H1 (cell line): ENCODE measurements at regions not wholly inside any gene's neighbourhood (a gene's known extent, or its start where the extent isn't known, plus 50 kb on each side); places are given as distances from the start of the nearest gene placed in this dataset.

Experiments
- BRCA1 ChIP-seq: IDR thresholded peaks from 2 replicates; pipeline ENCODE4 v1.6.1; 2012; ENCODE audit warnings: low read depth, low read length, improper control_type of control experiment
- CBX8 ChIP-seq: fragments of 300-800, 300-1000 bp; sonication (generic); IDR thresholded peaks from 2 replicates; pipeline ENCODE4 v1.7.1; 2016; ENCODE audit warnings: low read depth, low read length, borderline replicate concordance
- CHD1 ChIP-seq: IDR thresholded peaks from 2 replicates; pipeline ENCODE4 v1.6.1; 2012; ENCODE audit warnings: low read depth, low read length, improper control_type of control experiment
- JUN ChIP-seq: IDR thresholded peaks from 2 replicates; pipeline ENCODE4 v1.6.1; 2011; ENCODE audit warnings: low read depth, mild to moderate bottlenecking, improper control_type of control experiment, low read length
- JUND ChIP-seq: IDR thresholded peaks from 2 replicates; pipeline ENCODE4 v1.6.1; 2011; ENCODE audit warnings: mild to moderate bottlenecking, improper control_type of control experiment, low read length
- KDM5A ChIP-seq: fragments of 200-600 bp; IDR thresholded peaks from 2 replicates; pipeline ENCODE4 v1.7.1; 2012; ENCODE audit warnings: mild to moderate bottlenecking, low read length, inconsistent platforms, mixed read lengths
- SP4 ChIP-seq: IDR thresholded peaks from 2 replicates; pipeline ENCODE4 v1.6.1; 2012; ENCODE audit warnings: low read length, inconsistent platforms
- TAF1 ChIP-seq: IDR thresholded peaks from 2 replicates; pipeline ENCODE4 v1.6.1; 2011; ENCODE audit warnings: mild to moderate bottlenecking, low read depth, low read length
- TF ChIP-seq, protein P1 (sequence below): fragments of 300-600 bp; sonication (generic); IDR thresholded peaks from 2 replicates; pipeline ENCODE4 v1.7.1; 2012; ENCODE audit warnings: low read length, moderate library complexity, mild to moderate bottlenecking, inconsistent platforms; ENCODE audit not compliant: insufficient replicate concordance
- TF ChIP-seq, protein P2 (sequence below): IDR thresholded peaks from 2 replicates; pipeline ENCODE4 v1.6.1; 2012; ENCODE audit warnings: inconsistent platforms
- TF ChIP-seq, protein P3 (sequence below): IDR thresholded peaks from 2 replicates; pipeline ENCODE4 v1.6.1; 2011; ENCODE audit warnings: low read length, improper control_type of control experiment

DNA sequence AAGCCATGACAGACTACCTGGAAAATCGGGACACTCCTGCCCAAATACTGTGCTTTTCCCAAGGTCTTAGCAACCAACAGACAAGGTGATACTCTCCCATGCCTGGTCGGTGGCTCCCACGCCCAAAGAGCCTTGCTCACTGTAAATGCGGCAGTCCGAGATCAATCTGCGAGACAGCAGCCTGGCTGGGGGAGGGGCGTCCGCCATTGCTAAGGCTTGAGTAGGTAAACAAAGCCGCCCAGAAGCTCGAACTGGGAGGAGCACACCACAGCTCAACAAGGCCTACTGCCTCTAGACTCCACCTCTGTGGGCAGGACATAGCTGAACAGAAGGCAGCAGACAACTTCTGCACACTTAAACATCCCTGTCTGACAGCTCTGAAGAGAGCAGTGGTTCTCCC lies 272.1 kb upstream of the CCNG1 start (continued):
- TF ChIP-seq, protein P1, sequence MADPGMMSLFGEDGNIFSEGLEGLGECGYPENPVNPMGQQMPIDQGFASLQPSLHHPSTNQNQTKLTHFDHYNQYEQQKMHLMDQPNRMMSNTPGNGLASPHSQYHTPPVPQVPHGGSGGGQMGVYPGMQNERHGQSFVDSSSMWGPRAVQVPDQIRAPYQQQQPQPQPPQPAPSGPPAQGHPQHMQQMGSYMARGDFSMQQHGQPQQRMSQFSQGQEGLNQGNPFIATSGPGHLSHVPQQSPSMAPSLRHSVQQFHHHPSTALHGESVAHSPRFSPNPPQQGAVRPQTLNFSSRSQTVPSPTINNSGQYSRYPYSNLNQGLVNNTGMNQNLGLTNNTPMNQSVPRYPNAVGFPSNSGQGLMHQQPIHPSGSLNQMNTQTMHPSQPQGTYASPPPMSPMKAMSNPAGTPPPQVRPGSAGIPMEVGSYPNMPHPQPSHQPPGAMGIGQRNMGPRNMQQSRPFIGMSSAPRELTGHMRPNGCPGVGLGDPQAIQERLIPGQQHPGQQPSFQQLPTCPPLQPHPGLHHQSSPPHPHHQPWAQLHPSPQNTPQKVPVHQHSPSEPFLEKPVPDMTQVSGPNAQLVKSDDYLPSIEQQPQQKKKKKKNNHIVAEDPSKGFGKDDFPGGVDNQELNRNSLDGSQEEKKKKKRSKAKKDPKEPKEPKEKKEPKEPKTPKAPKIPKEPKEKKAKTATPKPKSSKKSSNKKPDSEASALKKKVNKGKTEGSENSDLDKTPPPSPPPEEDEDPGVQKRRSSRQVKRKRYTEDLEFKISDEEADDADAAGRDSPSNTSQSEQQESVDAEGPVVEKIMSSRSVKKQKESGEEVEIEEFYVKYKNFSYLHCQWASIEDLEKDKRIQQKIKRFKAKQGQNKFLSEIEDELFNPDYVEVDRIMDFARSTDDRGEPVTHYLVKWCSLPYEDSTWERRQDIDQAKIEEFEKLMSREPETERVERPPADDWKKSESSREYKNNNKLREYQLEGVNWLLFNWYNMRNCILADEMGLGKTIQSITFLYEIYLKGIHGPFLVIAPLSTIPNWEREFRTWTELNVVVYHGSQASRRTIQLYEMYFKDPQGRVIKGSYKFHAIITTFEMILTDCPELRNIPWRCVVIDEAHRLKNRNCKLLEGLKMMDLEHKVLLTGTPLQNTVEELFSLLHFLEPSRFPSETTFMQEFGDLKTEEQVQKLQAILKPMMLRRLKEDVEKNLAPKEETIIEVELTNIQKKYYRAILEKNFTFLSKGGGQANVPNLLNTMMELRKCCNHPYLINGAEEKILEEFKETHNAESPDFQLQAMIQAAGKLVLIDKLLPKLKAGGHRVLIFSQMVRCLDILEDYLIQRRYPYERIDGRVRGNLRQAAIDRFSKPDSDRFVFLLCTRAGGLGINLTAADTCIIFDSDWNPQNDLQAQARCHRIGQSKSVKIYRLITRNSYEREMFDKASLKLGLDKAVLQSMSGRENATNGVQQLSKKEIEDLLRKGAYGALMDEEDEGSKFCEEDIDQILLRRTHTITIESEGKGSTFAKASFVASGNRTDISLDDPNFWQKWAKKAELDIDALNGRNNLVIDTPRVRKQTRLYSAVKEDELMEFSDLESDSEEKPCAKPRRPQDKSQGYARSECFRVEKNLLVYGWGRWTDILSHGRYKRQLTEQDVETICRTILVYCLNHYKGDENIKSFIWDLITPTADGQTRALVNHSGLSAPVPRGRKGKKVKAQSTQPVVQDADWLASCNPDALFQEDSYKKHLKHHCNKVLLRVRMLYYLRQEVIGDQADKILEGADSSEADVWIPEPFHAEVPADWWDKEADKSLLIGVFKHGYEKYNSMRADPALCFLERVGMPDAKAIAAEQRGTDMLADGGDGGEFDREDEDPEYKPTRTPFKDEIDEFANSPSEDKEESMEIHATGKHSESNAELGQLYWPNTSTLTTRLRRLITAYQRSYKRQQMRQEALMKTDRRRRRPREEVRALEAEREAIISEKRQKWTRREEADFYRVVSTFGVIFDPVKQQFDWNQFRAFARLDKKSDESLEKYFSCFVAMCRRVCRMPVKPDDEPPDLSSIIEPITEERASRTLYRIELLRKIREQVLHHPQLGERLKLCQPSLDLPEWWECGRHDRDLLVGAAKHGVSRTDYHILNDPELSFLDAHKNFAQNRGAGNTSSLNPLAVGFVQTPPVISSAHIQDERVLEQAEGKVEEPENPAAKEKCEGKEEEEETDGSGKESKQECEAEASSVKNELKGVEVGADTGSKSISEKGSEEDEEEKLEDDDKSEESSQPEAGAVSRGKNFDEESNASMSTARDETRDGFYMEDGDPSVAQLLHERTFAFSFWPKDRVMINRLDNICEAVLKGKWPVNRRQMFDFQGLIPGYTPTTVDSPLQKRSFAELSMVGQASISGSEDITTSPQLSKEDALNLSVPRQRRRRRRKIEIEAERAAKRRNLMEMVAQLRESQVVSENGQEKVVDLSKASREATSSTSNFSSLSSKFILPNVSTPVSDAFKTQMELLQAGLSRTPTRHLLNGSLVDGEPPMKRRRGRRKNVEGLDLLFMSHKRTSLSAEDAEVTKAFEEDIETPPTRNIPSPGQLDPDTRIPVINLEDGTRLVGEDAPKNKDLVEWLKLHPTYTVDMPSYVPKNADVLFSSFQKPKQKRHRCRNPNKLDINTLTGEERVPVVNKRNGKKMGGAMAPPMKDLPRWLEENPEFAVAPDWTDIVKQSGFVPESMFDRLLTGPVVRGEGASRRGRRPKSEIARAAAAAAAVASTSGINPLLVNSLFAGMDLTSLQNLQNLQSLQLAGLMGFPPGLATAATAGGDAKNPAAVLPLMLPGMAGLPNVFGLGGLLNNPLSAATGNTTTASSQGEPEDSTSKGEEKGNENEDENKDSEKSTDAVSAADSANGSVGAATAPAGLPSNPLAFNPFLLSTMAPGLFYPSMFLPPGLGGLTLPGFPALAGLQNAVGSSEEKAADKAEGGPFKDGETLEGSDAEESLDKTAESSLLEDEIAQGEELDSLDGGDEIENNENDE: no peak
- no peak for TF ChIP-seq BRCA1
- TF ChIP-seq CBX8: no peak
- TF ChIP-seq CHD1: no peak
- no peak for TF ChIP-seq SP4
- no peak for TF ChIP-seq TAF1
- TF ChIP-seq, protein P2, sequence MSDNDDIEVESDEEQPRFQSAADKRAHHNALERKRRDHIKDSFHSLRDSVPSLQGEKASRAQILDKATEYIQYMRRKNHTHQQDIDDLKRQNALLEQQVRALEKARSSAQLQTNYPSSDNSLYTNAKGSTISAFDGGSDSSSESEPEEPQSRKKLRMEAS: no peak
- TF ChIP-seq JUN: no peak
- no peak for TF ChIP-seq KDM5A
- no peak for TF ChIP-seq JUND
- TF ChIP-seq, protein P3, sequence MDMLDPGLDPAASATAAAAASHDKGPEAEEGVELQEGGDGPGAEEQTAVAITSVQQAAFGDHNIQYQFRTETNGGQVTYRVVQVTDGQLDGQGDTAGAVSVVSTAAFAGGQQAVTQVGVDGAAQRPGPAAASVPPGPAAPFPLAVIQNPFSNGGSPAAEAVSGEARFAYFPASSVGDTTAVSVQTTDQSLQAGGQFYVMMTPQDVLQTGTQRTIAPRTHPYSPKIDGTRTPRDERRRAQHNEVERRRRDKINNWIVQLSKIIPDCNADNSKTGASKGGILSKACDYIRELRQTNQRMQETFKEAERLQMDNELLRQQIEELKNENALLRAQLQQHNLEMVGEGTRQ: no peak
